GM18858 (cell line): ENCODE measurements at regions not wholly inside any gene's neighbourhood (a gene's known extent, or its start where the extent isn't known, plus 50 kb on each side); places are given as distances from the start of the nearest gene placed in this dataset.

Source experiments
- ATAC-seq: cut with Tn5 transposase; IDR thresholded peaks from one replicate; pipeline ENCODE4 v1.9.1; 2021; ENCODE audit not compliant: unreplicated experiment

DNA sequence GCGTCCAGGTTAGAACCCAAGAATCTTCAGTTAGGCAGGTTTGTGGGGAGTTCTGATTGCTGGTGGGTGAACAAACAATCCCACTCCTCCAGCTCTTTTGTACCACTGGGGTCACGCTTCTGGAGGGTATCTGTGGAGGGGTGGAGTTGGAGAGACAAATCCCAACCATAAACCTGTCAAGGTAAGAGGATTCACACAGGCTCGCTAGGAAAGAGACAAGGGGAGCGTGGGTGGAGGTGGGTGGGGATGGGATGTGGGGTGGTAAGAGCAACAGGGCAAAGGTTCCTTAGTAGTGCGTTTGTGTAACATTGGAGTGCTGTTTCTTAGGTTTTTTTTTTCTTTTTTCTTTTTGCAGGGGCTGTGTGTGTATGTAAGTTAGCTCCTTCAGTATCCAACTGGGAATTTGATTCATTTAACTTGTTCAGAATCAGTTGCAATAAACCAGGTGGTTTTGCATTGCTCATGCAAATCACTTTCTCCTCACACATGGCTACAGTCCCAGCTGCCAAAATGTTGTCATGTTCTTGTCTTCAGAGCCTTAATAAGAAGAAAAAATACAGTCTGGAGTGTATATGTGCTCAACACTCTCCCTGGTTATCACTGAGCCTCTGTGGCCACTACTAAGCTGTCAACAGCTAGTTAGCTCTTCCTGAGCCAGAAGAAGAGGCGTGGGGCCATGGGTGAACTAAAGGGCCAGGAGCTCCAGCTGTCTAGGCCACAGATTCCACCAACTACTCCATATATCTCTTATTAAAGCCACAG, 164.0 kb upstream of the RAD23B start:
- no peak for ATAC-seq

DNA sequence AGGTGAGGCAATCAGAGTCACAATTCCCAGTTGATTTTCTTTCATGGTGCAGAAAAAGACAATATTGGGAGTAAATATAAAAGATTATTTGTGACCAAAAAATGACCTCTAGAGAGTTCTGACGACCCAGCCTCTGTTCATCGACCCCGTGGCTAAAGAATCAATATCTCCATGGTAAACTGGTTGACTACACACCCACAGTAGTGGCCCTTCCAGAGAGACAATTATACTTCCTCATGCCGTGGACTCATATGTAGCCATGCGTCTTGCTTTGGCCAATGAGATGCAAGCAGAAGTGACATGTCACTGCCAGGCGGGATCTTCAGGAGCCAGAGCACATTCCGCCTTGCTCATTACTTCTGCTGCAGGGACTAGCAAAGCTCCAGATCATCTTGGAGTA, 163.3 kb upstream of the RAD23B start:
- ATAC-seq: no peak

DNA sequence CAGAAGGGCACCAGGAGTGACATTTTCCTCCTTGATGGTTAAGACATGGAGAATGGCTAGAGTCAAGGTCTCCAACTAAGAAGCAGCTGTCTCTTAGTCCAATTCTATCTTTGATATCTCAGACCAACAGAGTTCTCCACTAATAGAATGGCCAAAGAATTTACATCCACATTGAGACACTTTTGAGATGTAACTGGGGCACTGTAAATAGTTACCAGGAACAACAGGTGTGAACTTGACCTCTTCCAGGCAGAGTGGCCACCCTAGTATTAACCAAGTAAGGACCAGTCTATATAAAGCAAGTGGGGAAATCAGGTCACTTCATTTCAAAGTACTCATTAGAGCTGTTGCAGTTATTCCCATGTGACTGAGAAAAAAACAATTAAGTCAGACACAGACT, 159.7 kb upstream of the RAD23B start:
- no peak for ATAC-seq

GRCh38 chr9:107127608-107128007, 155.5 kb upstream of the RAD23B start:
- ATAC-seq: no peak

- no peak for ATAC-seq
Measured at GRCh38 chr9:107131108-107131799, 151.8 kb upstream of the RAD23B start.

DNA sequence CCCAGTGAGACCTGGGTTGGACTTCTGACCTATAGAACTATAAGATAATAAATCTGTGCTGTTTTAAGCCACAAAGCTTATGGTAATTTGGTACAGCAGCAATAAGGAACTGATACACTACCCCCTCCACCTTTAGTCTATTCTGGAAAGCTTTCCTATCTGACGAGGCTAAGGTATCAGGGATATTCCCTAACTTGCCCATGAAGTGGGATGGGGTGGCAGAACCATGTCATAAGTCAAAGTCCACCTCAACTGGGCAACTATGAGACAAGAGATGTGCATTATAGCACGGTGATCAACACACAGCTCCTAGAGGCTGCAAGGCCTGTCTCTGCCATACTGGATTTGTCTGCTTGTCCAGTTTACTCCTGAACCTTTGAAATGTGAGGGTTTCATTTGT, 146.8 kb upstream of the RAD23B start:
- no peak for ATAC-seq

- no peak for ATAC-seq
Measured at GRCh38 chr9:107137495-107138202, 145.4 kb upstream of the RAD23B start.

DNA sequence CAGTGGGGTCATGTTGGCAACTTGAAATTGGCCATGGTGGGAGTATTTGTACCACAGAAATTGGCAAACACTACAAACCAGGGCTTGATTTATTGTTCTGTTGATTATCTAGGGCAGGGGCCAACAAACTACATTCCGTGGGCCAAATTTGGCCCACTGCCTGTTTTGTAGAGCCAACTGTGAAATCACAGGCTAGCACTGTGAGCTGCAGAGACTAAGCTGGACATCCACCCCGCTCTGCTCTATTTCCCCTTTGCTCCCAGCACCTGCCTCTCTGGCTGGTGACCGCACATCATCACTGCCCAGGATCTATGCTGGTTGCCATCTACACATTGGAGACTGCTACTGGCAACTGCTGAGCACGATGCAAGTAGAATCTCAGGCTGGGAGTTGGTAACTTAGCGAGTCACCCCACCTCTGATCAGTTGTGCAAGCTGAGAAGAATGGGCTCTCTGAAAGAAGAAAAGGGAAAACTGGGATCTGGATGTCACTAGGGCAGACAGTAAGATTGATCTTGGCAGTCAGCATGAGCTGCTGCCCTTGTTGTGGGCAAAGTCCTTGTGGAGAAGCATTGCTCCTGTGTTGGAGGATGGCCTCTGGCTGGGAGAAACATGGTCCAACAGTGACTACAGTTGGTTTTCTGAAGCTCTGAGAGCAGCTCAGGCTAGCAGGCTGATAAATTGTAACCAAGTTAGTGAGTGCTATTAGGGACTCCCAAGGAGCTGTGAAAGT, 144.7 kb upstream of the RAD23B start:
- ATAC-seq: no peak

GRCh38 chr9:107141967-107142366, 141.1 kb upstream of the RAD23B start:
- ATAC-seq: no peak

GRCh38 chr9:107142430-107142829, 140.6 kb upstream of the RAD23B start:
- no peak for ATAC-seq

DNA sequence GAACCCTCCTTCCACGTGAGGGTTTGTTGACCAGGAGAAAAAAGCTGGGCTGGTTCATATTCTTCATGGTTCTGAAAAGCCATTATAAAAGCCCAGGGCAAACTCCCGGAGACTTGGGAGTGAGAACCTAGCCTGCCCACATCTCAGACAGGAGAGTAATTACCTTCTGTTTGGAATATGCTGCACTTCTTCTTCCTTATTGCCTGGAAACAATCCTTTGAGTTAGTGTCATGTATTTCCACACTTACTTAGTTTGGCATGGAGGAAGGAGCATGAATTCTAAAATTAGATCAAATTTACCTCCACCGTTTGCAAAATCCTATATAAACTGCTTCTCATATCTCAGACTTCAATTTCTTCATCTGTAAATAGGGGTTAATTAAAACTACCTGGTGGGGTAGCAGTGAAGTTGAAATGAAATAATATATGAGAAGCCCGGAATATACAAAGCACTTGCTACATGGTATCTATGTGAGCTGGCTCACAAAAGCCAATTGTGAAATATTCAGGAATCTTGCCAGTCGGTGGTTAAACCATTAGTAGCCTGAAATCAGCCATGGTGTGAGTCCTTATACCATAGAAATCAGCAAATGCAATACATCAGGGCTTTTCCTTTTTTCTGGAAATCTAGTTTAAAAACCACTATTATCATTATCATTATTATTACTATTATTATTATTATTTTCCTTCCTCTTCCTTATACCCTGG, 140.0 kb upstream of the RAD23B start:
- ATAC-seq: no peak

DNA sequence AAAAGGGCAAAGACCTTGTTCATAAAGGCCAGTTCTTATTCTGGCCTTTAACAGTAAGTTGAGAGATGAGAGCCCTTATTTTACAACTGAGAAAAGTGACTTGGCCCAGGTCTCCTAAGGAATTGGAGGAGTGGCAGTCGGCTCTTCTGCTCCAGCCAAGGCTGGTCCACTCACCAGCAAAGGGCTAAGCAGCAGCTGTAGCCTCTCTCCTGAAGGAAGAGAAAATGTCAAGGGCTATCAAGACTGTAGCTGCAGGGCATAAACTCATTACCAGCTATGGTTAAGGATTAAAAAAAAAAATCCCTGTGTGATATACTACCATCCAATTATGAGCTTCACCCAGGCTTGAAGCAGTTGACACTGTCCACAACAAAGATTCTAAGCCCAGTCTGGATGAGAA, 138.6 kb upstream of the RAD23B start:
- ATAC-seq: no peak

- ATAC-seq: no peak
Measured at GRCh38 chr9:107147134-107147533, 135.9 kb upstream of the RAD23B start.

GRCh38 chr9:107148216-107148615, 134.9 kb upstream of the RAD23B start:
- no peak for ATAC-seq

- ATAC-seq: no peak
Measured at GRCh38 chr9:107149756-107150155, 133.3 kb upstream of the RAD23B start.

DNA sequence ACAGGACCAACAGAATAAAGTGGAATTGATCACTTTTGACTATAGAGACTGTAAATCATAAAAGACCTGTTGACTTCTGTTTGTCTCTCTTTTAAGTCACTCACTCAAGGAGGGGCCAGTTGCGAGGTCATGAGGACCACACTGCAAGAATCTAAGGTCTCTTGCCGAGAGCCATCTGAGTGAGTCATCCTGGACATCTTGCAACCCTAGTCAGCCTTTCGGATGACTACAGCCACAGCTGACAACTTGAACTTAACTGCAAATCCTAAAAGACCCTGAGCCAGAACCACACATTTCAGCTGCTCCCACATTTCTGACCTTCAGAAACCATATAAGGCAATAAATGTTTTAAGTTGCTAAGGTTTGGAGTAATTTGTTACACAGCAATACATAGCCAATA, 129.7 kb upstream of the RAD23B start:
- no peak for ATAC-seq

DNA sequence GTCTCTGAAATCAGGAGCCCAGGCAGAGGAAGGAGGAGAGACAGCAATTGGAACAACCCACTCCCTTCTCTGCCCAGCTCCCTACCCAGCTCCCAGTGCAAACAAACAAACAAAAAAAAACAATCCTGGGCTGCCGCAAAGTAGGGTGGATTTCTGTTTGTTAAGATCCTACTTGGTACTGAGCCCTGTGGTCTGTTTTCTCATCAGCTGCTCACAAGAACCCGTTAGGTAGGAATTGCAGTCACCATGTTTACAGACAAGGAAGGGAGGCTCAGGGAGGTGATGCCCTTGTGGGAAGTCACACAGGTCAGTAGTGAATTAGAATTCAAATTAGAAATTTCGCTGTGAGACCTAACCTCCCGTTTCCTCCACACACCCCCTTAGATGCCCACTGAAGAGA, 128.8 kb upstream of the RAD23B start:
- ATAC-seq: no peak

DNA sequence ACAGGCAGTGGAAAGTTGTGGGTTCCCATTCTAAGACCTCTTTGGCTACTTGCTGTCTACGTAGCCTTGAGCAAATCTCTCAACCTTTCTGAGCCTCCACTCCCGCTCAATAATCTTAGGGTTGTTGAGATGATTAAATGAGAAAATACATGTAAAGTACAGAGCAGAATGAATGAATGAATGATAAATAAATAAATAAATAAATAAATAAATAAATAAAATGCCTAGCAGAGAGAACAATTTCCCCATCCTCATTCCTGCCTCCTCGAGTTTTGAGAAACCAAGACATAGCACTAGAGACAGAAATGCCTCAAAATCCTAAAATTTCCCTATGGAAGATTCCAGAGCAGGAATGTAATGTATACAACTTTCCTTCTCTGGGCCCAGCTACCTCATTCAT, 128.3 kb upstream of the RAD23B start:
- ATAC-seq: no peak

DNA sequence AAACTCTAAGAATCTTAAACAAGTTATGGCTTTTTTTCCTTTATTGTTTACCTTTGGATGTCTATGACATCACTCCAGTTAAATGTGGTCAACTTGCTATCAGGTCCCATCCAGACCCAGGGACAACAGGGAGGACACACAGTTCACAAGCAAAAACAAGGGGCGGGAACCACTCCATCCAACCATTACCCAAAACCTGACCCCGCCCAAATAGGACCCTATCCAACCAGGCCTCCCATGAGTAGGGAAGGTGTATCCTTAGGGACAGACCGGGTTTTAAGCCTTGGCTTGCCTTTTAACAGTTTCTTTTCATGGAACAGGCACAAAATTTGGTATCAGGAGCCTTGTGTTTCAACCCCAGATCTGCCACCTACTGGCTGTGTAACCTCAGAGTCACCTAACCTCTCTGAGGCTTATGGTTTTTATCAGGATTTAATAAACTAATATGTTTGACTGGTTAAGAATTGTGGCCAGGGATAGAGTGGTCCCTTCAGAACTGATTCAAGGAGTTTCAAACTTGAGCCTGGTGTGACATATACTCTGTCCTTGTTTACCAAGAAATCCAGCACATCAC, 127.7 kb upstream of the RAD23B start:
- no peak for ATAC-seq

GRCh38 chr9:107158321-107158720, 124.8 kb upstream of the RAD23B start:
- peak; percentile 57 for ATAC-seq
